HEK293T (cell line): ENCODE measurements at regions not wholly inside any gene's neighbourhood (a gene's known extent, or its start where the extent isn't known, plus 50 kb on each side); places are given as distances from the start of the nearest gene placed in this dataset.

Source experiments
- CTCF ChIA-PET: fragments of 350-600 bp; formaldehyde crosslinking; extraction: SDS; loops from one replicate; lab custom pipeline; 2021; ENCODE audit warnings: antibody characterized with exemption, inconsistent platforms; lab: Yijun Ruan, JAX
- POLR2A ChIA-PET: fragments of 350-600 bp; formaldehyde crosslinking; extraction: SDS; loops from one replicate; lab custom pipeline; 2020; ENCODE audit warnings: antibody characterized with exemption, inconsistent platforms; lab: Yijun Ruan, JAX
- DNase-seq: peaks from one replicate; pipeline ENCODE4 v3.0.0; 2012; ENCODE audit warnings: mixed read lengths; ENCODE audit errors: extremely low spot score
- ARNT ChIP-seq: fragments of 450-650 bp; IDR thresholded peaks from 2 replicates; pipeline ENCODE4 v1.6.1; 2017; ENCODE audit warnings: mild to moderate bottlenecking
- BHLHE40 ChIP-seq: fragments of 450-650 bp; IDR thresholded peaks from 2 replicates; pipeline ENCODE4 v1.6.1; 2016; ENCODE audit warnings: mild to moderate bottlenecking, moderate library complexity, borderline replicate concordance
- CTBP1 ChIP-seq: fragments of 450-650 bp; IDR thresholded peaks from 2 replicates; pipeline ENCODE4 v1.6.1; 2016; ENCODE audit warnings: borderline replicate concordance
- ELF4 ChIP-seq: fragments of 450-650 bp; IDR thresholded peaks from 2 replicates; pipeline ENCODE4 v1.6.1; 2017; ENCODE audit warnings: antibody characterized with exemption
- FOXA1 ChIP-seq: fragments of 450-650 bp; IDR thresholded peaks from 2 replicates; pipeline ENCODE4 v1.6.1; 2016; ENCODE audit warnings: mild to moderate bottlenecking
- FOXK2 ChIP-seq: fragments of 450-650 bp; IDR thresholded peaks from 2 replicates; pipeline ENCODE4 v1.6.1; 2016; ENCODE audit warnings: mild to moderate bottlenecking
- FOXM1 ChIP-seq: fragments of 450-650 bp; IDR thresholded peaks from 2 replicates; pipeline ENCODE4 v1.6.1; 2017; ENCODE audit warnings: mild to moderate bottlenecking, borderline replicate concordance
- HDGF ChIP-seq: fragments of 450-650 bp; IDR thresholded peaks from 2 replicates; pipeline ENCODE4 v1.6.1; 2017; ENCODE audit warnings: antibody characterized with exemption, borderline replicate concordance
- L3MBTL2 ChIP-seq: fragments of 450-650 bp; conservative IDR thresholded peaks from 2 replicates; pipeline ENCODE4 v1.6.1; 2016; ENCODE audit warnings: mild to moderate bottlenecking
- LEF1 ChIP-seq: fragments of 450-650 bp; IDR thresholded peaks from 2 replicates; pipeline ENCODE4 v1.6.1; 2017; ENCODE audit warnings: mild to moderate bottlenecking, borderline replicate concordance
- NFRKB ChIP-seq: fragments of 450-650 bp; IDR thresholded peaks from 2 replicates; pipeline ENCODE4 v1.6.1; 2016; ENCODE audit warnings: mild to moderate bottlenecking, moderate library complexity
- SP1 ChIP-seq: fragments of 450-650 bp; IDR thresholded peaks from 2 replicates; pipeline ENCODE4 v1.6.1; 2017
- SUZ12 ChIP-seq: fragments of 450-650 bp; IDR thresholded peaks from 2 replicates; pipeline ENCODE4 v1.6.1; 2016; ENCODE audit warnings: mild to moderate bottlenecking
- TARDBP ChIP-seq: fragments of 450-650 bp; IDR thresholded peaks from 2 replicates; pipeline ENCODE4 v1.6.1; 2016
- ZNF384 ChIP-seq: fragments of 450-650 bp; IDR thresholded peaks from 2 replicates; pipeline ENCODE4 v1.6.1; 2016
- TF ChIP-seq, protein P1 (sequence below): fragments of 450-650 bp; IDR thresholded peaks from 2 replicates; pipeline ENCODE4 v1.6.1; 2016

DNA sequence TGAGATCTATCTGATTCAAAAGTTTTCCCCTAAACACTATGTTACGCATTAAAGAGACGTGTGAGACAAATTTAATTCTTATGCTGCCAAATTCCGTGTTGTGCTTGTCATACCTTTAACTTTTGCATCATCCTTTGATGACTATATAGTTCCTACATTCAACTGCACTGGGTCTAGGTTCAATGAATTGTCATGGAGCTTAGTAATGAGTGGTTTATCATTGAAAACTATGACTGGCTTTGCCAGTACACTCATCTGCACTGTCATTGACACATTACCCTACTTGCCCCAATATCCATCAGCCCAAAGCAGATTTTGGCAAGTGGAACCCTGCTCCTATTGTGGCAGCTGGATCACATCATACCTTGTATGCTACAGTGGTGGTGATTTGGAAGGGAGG lies 882.9 kb upstream of the SLIT2 start:
- TF ChIP-seq ZNF384, result no peak
- no peak for TF ChIP-seq FOXM1
- TF ChIP-seq SP1, result no peak
- no peak for TF ChIP-seq FOXK2
- no peak for TF ChIP-seq BHLHE40
- no peak for TF ChIP-seq FOXA1
- TF ChIP-seq SUZ12, result no peak
- TF ChIP-seq NFRKB, result no peak
- no peak for DNase-seq
- CTCF ChIA-PET, result no interaction called here
- POLR2A ChIA-PET, result no interaction called here

DNA sequence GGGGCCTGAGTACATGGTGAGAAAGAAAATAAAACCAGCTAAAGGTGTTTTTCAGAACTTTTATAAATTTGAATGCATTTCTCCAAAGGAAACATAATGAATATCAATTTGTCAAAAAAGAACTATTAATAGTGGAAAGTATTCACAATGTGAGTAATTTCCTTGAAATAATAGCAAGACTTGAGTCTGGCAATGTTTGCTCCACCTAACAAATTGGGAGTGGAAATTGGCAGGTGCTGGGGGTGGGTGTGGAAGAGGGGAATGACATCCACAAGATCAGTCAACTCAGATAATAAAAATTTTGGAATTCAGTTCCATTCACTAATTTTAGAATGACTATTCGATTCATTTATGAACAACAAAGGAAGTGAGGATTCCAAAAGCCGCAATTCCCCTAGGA lies 884.8 kb upstream of the SLIT2 start:
- no peak for DNase-seq
- POLR2A ChIA-PET, result no interaction called here
- no peak for TF ChIP-seq TARDBP
- CTCF ChIA-PET, result no interaction called here

DNA sequence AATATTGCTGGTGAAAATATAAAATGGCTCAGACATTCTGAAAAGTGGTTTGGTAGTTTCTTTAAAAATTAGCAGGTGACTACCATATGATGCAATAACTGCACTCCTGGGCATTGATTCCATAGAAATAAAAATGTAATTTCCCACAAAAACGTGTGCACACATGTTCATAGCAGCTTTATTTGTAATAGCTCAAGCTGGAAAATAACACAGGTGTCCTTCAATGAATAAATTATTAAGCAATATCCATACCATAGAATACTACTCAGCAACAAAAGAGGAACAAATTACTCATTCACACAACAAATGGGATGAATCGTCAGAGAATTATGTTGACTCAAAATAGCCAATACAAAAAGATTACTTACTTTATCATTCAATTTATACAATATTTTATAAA lies 893.7 kb upstream of the SLIT2 start:
- DNase-seq, result no peak
- POLR2A ChIA-PET, result no interaction called here
- CTCF ChIA-PET, result no interaction called here
- TF ChIP-seq ZNF384, result no peak
- no peak for TF ChIP-seq SUZ12
- no peak for TF ChIP-seq CTBP1
- no peak for TF ChIP-seq SP1
- no peak for TF ChIP-seq TARDBP

DNA sequence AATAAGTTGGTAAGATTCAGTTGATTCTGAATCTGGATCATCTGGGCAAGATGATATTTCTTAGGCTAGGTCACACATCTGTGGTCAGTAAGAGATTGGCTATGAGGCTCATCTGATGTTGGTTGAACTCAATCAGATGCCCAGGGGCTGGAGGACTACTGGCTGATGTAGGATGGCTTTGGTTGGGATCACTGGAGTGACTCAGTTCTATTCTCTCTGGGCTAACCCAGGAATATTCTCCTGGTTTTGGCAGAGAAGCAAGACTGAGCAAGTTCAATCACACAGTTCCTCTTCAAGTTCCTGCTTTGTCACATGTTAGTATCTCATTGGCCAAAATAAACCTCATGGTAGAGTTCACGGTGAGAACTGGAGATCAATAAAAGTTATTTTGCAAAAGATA lies 902.3 kb upstream of the SLIT2 start:
- no peak for DNase-seq
- TF ChIP-seq, protein P1, sequence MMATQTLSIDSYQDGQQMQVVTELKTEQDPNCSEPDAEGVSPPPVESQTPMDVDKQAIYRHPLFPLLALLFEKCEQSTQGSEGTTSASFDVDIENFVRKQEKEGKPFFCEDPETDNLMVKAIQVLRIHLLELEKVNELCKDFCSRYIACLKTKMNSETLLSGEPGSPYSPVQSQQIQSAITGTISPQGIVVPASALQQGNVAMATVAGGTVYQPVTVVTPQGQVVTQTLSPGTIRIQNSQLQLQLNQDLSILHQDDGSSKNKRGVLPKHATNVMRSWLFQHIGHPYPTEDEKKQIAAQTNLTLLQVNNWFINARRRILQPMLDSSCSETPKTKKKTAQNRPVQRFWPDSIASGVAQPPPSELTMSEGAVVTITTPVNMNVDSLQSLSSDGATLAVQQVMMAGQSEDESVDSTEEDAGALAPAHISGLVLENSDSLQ, result no peak
- TF ChIP-seq HDGF (no peak), ZNF384 (no peak), NFRKB (no peak), L3MBTL2 (no peak), ELF4 (no peak)
- ChIA-PET POLR2A (no interaction called here), CTCF (no interaction called here)

DNA sequence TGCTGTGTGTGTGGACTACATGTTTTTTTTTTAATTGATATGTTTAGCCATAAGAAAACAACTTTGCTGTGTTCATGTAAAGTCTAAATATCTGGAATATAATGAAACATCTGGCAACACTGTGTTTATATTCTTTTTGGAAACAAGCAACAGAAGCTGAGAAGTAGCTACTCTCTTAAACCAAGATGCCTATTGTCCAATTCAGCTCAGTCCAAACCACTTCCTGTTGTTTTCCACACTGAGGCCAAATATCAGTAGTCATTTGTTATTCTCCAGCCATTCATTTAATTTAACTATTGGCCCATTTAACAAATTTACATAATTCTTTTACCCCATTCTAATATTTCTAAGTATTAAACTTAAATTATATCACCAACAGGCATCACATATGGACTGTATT lies 903.0 kb upstream of the SLIT2 start:
- TF ChIP-seq L3MBTL2 (no peak), ARNT (no peak), SUZ12 (no peak), FOXM1 (no peak)
- ChIA-PET CTCF (no interaction called here), POLR2A (no interaction called here)
- no peak for DNase-seq

DNA sequence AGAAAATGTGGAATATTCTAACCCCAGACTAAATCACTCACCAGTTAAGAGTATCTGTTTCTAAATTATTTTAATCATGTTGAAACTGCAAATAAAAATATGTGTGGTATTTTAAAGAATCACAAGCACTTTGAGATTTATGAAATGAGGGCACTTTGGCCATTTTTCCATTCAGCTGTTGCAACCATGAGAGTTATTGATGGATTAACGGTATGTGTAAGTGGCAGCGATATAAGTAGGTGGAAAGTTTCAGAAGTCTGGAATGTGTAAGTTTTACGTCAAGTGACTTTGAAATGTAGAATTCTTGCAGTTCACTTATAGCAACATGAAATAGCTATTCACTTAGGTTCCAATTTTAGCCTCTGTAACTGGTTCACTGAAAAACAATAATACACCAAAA lies 905.1 kb upstream of the SLIT2 start:
- TF ChIP-seq LEF1 (no peak), ELF4 (no peak), FOXM1 (no peak), L3MBTL2 (no peak), BHLHE40 (no peak), TARDBP (no peak), NFRKB (no peak), SUZ12 (no peak), FOXA1 (no peak), FOXK2 (no peak), ARNT (no peak), HDGF (no peak), SP1 (no peak), CTBP1 (no peak), ZNF384 (no peak)
- TF ChIP-seq, protein P1, result no peak
- DNase-seq, result no peak
- ChIA-PET CTCF (no interaction called here), POLR2A (no interaction called here)

DNA sequence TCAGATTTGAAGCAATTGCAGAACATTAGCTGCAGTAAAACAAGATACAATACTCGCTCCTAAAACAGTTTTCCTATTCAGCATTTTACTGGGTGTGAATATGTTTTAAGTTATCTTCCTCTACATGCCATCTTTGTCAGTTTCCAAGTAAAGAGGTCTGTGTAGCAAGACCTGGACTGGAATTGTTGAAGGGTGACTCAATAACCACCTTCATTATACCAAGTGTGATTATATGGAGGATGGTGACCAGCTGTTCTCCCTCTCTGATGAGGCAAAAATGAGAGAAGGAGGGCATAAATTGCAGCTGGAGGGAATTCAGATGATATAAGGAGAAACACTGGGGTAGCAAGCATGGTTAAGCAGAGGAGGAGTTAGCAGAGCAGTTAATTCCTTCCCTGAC lies 922.1 kb upstream of the SLIT2 start:
- TF ChIP-seq LEF1, result no peak
- TF ChIP-seq SUZ12, result no peak
- no peak for TF ChIP-seq HDGF
- no peak for TF ChIP-seq L3MBTL2
- TF ChIP-seq TARDBP, result no peak
- TF ChIP-seq CTBP1, result no peak
- TF ChIP-seq, protein P1, result no peak
- TF ChIP-seq ZNF384, result no peak
- TF ChIP-seq NFRKB, result no peak
- no peak for TF ChIP-seq FOXK2
- no peak for TF ChIP-seq BHLHE40
- TF ChIP-seq SP1, result no peak
- no peak for TF ChIP-seq ELF4
- no peak for TF ChIP-seq FOXM1
- no peak for TF ChIP-seq FOXA1
- TF ChIP-seq ARNT, result no peak
- POLR2A ChIA-PET, result no interaction called here
- no peak for DNase-seq
- CTCF ChIA-PET, result no interaction called here

DNA sequence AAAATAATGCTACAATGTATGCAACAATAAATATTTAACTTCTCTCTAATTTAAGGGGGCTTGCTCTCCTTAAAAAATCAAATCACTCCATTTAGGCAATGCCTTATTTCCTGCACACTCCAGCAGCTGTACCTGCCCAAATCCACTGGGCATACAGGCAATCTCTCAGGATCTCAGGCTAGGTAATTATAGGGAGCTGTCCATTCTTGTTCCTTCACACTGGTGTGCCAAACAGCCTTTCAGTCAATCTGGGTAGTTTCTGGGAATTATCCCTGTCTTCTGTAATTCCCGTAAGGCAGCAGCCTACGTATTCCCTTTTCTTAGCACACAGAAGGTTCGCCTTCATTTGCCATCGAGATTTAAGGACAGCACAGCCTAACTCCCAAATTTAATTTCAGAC lies 922.6 kb upstream of the SLIT2 start:
- CTCF ChIA-PET, result no interaction called here
- POLR2A ChIA-PET, result no interaction called here
- no peak for DNase-seq
- TF ChIP-seq FOXK2 (no peak), HDGF (no peak), L3MBTL2 (no peak), ZNF384 (no peak), BHLHE40 (no peak), FOXM1 (no peak), FOXA1 (no peak), NFRKB (no peak), ELF4 (no peak), SUZ12 (no peak), CTBP1 (no peak), SP1 (no peak)
